Activated T-cell treated with anti-CD3 and anti-CD28 coated beads for 48 hours (primary cell): ENCODE measurements at regions not wholly inside any gene's neighbourhood (a gene's known extent, or its start where the extent isn't known, plus 50 kb on each side); places are given as distances from the start of the nearest gene placed in this dataset.

Experiments used
- DNase-seq: peaks from one replicate; pipeline ENCODE4 v3.0.0-alpha.2; 2020; ENCODE audit warnings: low read depth

- peak; percentile 29 for DNase-seq
Observed at GRCh38 chr18:54717673-54718407, 110.4 kb upstream of the RAB27B start.

- no peak for DNase-seq
Observed at GRCh38 chr18:54718408-54718773, 109.9 kb upstream of the RAB27B start.

GRCh38 chr18:54720620-54721019, 107.7 kb upstream of the RAB27B start:
- DNase-seq = no peak

- DNase-seq = no peak
Observed at GRCh38 chr18:54726143-54726542, 102.1 kb upstream of the RAB27B start.

GRCh38 chr18:54734059-54734458, 94.2 kb upstream of the RAB27B start:
- DNase-seq = no peak

GRCh38 chr18:54736981-54737380, 91.3 kb upstream of the RAB27B start:
- no peak for DNase-seq

GRCh38 chr18:54737986-54738385, 90.3 kb upstream of the RAB27B start:
- DNase-seq = no peak

GRCh38 chr18:54739476-54739875, 88.8 kb upstream of the RAB27B start:
- DNase-seq = no peak

GRCh38 chr18:54740136-54740846, 88.0 kb upstream of the RAB27B start:
- no peak for DNase-seq

- no peak for DNase-seq
Observed at GRCh38 chr18:54742120-54742519, 86.2 kb upstream of the RAB27B start.

GRCh38 chr18:54742659-54743604, 85.3 kb upstream of the RAB27B start:
- no peak for DNase-seq

GRCh38 chr18:54743605-54743995, 84.7 kb upstream of the RAB27B start:
- no peak for DNase-seq

GRCh38 chr18:54749291-54749690, 79.0 kb upstream of the RAB27B start:
- DNase-seq = no peak

GRCh38 chr18:54750350-54750749, 77.9 kb upstream of the RAB27B start:
- DNase-seq = no peak

- no peak for DNase-seq
Observed at GRCh38 chr18:54752185-54752584, 76.1 kb upstream of the RAB27B start.

GRCh38 chr18:54755456-54755855, 72.8 kb upstream of the RAB27B start:
- DNase-seq = no peak

GRCh38 chr18:54762386-54762785, 65.9 kb upstream of the RAB27B start:
- no peak for DNase-seq

GRCh38 chr18:54764786-54765185, 63.5 kb upstream of the RAB27B start:
- DNase-seq = no peak

GRCh38 chr18:54765636-54766375, 62.5 kb upstream of the RAB27B start:
- DNase-seq = no peak

GRCh38 chr18:54766634-54767033, 61.6 kb upstream of the RAB27B start:
- no peak for DNase-seq

- DNase-seq = no peak
Observed at GRCh38 chr18:54767098-54767497, 61.2 kb upstream of the RAB27B start.
